ENCODE measurements at regions not wholly inside any gene's neighbourhood (a gene's known extent, or its start where the extent isn't known, plus 50 kb on each side); places are given as distances from the start of the nearest gene placed in this dataset.

- TF ChIP-seq ZNF281 (CRISPR knock-in tag; IDR thresholded peaks at IDR 0.05) = no peak
Observed at GRCh38 chr12:47586952-47587669, 118.7 kb downstream of the RPAP3 start (continued).

- H3K27ac Mint-ChIP-seq = no peak overlapping the region
- H3K27me3 Mint-ChIP-seq (ENCODE audit: low read depth) = no peaks in the 10 kb centered on the region; the same call in 1 of the 2 replicates
- no peaks in the 10 kb centered on the region for H3K36me3 Mint-ChIP-seq
- no peak overlapping the region for H3K4me3 Mint-ChIP-seq
- DNase-seq (ENCODE audit: low spot score) (no peak), ATAC-seq (no peak)
- TF ChIP-seq FOXP1 (CRISPR knock-in tag; IDR thresholded peaks at IDR 0.05; ENCODE audit: borderline replicate concordance) (no peak), SMAD3 (CRISPR knock-in tag; IDR thresholded peaks at IDR 0.05; ENCODE audit: borderline replicate concordance) (no peak), ZNF532 (CRISPR knock-in tag; IDR thresholded peaks at IDR 0.05; ENCODE audit: borderline replicate concordance) (no peak), ZMAT4 (CRISPR knock-in tag; IDR thresholded peaks at IDR 0.05) (no peak), ZNF396 (CRISPR knock-in tag; IDR thresholded peaks at IDR 0.05; ENCODE audit: borderline replicate concordance) (no peak), AR (CRISPR knock-in tag; IDR thresholded peaks at IDR 0.05) (no peak), RELA (CRISPR knock-in tag; IDR thresholded peaks at IDR 0.05; ENCODE audit: borderline replicate concordance) (no peak), CREM (CRISPR knock-in tag; IDR thresholded peaks at IDR 0.05) (no peak), ZNF423 (CRISPR knock-in tag; IDR thresholded peaks at IDR 0.05) (no peak), SP1 (CRISPR knock-in tag; conservative IDR thresholded peaks at IDR 0.05) (no peak), FOXK1 (CRISPR knock-in tag; IDR thresholded peaks at IDR 0.05) (no peak), GRHL2 (CRISPR knock-in tag; IDR thresholded peaks at IDR 0.05; ENCODE audit: insufficient replicate concordance, severe bottlenecking) (no peak), PRRX2 (CRISPR knock-in tag; IDR thresholded peaks at IDR 0.05) (no peak), EMX1 (CRISPR knock-in tag; IDR thresholded peaks at IDR 0.05) (no peak), E2F5 (CRISPR knock-in tag; IDR thresholded peaks at IDR 0.05) (no peak), NFE2L1 (CRISPR knock-in tag; IDR thresholded peaks at IDR 0.05) (no peak), ATF1 (CRISPR knock-in tag; IDR thresholded peaks at IDR 0.05) (no peak)
- ChIA-PET POLR2A (no interaction called here), CTCF (interaction anchor here (0.5 kb wide), 1 partner anchor 167 kb away, joined by 4 read pairs; no protein-coding TSS in a partner anchor)
- H3K4me1 Mint-ChIP-seq = no peaks in the 10 kb centered on the region
- 0 out of 2 replicates have a peak, but pooled peaks cover 3% of the 10 kb centered on the region for H3K9me3 Mint-ChIP-seq
Observed at GRCh38 chr12:47585507-47585906, 120.3 kb downstream of the RPAP3 start.

Measured in WTC11 (cell line).